HuH-7 (cell line): ENCODE measurements at regions not wholly inside any gene's neighbourhood (a gene's known extent, or its start where the extent isn't known, plus 50 kb on each side); places are given as distances from the start of the nearest gene placed in this dataset.

Experiments
- DNase-seq: peaks from one replicate; pipeline ENCODE4 v3.0.0; 2011; ENCODE audit warnings: low spot score

DNA sequence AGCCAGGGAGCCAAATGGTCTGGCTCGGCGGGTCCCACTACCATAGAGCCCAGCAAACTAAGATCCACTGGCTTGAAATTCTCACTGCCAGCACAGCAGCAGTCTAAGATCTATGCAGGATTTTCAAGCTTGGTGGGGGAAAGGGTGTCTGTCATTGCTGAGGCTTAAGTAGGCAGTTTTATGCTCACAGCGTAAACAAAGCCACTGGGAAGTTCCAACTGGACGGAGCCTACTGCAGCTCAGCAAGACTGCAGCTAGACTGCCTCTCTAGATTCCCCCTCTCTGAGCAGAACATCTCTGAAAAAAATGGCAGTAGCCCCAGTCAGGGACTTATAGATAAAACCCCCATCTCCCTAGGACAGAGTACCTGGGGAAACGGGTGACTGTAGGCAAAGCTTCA, 277.6 kb upstream of the PHF14 start:
- no peak for DNase-seq

DNA sequence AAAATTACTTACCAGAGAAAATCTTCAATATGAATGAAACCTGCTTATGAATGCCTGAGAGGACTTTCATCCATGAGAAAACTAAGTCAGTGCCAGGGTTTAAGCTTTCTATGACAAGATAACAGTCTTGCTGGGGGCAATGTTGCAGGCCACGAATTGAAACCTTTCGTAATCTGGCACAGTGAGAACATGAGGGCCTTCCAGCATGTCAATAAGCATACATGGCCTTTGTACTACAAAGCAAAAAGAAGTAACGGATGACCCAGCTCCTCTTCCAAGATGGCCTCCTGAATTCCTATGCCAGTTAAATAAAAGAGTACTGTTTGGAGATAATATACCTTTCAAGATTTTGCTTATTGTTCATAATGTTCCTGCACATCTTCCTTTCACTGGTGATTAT, 270.6 kb upstream of the PHF14 start:
- no peak for DNase-seq

DNA sequence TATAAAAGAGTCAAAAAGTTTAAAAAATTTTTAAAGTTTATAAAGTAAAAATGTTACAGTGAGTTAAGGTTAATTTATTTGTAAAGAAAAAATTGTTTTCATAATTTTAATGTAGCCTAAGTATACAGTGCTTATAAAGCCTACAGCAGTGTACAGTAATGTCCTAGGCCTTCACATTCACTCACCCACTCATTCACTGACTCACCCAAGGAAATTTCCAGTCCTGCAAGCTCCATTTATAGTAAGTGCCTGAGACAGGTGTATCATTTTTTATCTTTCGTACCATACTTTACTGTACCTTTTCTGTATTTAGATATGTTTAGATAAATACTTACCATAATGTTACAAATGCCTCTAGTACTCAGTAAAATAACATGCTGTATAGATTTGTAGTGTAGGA, 269.7 kb upstream of the PHF14 start:
- DNase-seq: no peak

DNA sequence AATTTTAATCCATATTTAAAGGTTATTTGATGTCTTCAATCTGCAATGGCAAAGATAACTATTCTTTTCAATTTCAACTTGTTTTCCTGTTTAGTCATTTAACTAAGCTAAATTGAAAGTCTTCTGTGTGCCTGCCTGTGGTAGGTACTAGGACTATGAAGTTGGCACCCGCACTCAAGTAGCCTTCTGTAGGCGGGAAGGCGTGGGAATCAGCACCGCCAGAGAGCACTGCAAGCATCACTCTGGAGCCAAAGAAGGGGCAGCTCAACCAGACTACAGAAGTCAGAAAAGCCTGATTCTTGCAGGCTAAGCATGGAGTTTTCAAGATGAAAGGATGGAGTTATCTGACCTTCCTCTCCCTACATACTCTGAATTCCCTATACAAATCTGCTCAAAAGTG, 269.0 kb upstream of the PHF14 start:
- DNase-seq: no peak

DNA sequence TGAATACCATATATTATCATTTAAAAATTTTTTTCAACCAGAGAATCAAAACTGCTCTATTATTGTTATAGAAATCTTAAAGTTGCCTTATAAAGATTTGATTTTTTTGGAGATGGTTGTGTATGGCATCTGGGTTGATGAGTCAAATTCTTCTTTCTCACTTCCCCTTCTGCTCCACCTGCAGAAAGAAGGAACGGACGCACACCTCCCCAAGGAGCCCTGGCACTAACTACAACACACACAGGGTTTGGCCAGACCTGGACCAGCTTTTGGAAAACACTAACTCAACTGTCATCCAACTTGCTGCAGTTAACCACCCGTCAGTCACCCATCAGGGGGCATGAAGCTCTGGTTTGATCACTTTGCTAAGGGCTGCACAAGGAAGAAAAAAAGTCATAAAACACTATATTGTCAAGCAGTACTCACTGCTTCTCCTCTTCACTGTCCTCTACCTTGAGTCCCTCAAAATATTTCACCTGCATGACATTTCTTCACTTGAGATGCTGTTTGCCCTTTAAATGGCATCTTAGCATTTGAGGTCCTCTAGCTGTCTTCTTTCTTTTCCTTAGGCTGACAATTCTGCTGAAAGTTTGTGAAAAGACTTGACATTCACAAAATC, 266.7 kb upstream of the PHF14 start:
- DNase-seq: no peak

DNA sequence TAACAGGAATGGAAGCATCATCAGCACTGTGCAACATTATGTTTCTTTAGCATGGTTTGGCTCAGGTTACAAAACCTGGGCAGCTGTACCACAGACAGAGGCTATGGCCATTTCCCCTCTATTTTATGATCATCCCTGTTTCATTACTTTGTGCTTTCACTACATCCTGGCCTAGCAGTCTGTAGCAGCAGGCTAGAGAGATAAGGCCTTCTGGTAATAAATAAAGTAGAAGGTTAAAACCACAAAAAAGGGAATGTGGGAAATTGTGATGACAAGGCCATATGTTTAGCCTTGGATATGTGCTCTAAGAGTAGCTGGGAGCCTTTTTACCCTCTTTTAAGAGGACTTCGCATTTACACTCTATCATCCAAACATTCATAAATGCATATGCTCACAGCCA, 266.2 kb upstream of the PHF14 start:
- no peak for DNase-seq

DNA sequence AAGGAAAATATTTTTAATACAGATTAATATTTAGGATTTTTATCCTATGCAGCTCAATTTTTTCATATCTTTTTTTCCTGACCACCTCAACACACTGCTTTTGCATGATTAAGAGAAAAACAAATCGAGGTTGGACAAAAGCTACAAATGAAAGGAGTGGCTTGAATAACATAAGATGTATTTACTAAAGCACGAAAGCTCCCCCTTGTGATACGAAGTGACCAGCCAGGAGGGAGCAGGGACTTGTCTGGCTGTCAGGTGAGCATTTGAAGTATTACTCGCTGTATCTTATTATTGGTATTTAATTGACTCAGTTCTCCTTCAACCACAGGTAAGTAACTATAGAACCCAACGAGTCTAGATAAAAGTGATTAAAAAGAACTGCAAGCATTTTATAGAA, 265.2 kb upstream of the PHF14 start:
- peak; percentile 10 for DNase-seq

DNA sequence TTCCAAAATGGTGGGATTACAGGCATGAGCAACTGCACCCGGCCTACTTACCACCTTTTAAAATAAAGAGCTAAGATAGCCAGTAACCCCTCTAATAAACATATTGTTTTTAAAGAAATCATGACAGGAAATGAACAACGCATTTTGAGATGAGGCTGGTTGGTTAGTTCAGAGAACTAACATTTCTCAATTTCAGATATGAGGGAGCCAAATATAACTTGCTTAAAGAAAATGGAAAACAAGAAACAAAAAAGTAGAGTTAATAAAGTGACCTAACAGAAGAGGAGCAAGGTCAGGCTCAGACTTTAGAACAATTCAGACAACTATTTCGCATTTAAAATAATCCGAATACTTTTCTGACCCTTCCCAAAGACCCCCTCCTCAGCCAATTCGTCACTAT, 254.9 kb upstream of the PHF14 start:
- DNase-seq: no peak

DNA sequence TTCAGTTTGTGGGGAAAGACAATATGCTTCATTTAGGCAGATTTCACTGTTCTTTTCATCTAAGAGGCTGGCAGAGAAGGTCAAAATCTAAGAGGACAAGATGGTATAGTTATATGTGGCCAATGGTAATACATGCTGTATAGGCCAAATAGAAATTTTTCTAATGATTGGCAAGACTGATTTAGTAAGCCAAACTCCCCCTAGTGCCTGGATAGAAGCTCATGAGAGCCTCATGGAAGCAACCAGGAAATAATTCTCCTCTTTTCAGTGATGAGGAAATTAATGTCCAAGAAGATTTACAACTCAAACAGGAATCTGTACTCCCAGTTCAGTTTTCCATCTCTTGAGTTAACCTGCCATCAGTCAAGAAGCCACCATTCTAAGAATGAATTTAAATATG, 253.6 kb upstream of the PHF14 start:
- no peak for DNase-seq

DNA sequence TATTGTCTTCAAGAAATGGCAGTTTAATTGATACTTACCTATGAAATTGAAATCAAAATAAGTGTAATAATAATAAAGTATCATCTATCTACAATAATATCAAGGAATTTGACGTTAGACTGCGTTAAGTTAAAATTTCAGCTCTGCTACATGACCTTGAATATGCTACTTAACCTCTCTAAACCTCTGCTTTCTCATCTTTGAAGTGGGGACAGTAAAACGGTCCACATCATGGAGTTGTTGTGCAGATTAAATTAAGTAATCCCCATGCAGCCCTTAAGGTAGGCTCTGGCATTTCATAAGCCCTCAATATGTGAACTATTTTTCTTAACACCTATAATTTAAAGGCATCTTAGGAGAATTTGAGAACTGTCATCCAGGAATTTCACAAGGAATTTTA, 252.4 kb upstream of the PHF14 start:
- DNase-seq: no peak

DNA sequence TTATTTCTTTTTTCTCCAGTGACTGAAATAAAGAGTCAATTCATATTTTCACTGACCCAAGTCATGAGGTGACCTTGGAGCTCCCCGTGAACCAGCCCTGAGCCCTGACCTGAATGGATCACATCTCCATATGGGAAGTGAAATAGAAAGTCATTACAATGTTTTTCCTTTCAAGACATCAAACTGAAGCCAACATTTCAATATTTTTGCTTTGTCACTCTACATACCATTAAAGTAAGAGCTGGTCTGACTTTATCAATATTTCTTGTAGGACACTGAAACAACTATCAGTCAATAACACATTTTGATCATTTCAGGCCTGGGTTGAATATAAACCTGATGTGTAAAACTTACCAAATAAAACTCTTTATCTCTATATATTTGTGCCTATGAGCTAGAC, 249.8 kb upstream of the PHF14 start:
- DNase-seq: no peak

DNA sequence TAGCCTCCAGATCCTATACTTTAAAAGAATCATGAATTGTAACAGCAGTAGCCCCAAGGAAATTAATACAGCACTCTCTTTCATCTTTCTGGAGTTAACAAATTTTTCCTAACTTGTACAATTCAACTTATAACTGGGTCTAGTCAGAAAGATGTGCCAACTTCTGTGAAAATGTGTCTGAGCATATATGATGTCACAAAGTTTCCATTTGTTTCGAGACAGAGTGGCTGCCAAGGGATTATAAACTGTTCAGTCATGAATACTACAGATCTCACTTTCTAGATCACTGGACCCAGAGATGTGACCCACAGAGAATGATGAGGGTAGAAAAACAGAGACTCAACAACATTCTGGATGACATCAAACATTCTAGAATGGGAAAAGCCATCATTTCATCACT, 249.2 kb upstream of the PHF14 start:
- no peak for DNase-seq

DNA sequence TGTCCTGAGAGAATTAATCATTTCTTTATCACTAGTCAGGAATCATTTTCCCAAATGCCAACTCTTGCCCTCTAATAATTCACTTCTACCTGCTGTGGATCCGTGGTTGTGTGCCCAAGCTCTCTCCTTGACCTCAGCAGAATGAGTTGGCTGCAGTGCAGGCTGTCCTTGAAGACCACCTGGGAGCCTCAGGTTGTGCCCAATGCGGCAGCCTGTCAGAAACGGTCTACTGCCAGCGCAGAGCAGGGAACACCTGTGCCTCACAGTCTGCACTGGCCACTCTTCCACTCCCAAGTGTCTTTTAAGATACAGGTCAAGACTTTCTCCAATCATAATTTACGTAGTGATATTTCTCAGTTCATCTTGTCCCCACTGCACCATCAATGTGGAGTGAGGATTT, 246.0 kb upstream of the PHF14 start:
- no peak for DNase-seq

DNA sequence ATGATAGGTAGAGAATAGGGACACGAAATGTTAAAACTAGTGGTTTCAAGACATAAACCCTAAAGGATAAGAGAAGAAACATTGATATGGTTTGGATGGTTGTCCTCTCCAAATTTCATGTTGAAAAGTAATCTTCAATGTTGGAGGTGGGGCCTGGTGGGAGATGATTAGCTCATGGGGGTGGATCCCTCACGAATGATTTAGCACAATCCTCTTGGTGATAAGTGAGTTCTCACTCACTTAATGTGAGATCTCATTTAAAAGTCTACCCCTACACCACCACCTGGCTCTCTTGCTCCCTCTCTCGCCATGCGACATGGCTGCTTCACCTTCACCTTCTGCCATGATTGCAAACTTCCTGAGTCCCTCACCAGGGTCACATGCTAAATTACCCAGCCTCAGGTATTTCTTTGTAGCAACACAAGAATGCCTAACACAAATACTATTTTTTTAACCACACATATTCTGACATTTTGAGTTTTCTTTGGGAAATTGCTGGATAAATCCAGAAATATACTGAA, 242.4 kb upstream of the PHF14 start:
- no peak for DNase-seq

DNA sequence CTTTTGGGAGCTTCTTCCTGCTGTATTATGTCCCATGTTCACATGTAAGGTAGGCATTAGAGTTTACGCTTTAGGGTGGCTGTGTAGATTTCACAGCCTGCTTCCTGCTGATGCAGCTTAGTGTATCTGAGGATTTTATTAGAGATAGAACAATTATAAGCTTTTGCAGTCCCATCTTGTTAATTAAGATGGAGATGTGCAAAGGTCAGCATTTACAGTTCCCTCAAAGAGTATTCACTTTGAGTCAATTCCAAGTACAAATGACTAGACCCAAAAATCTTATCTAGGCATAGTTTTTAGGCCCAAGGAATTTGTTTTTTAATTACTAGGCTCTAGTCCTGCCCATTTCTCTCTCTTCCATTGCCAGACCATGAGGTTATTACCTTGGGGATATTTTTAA, 239.9 kb upstream of the PHF14 start:
- DNase-seq: no peak

DNA sequence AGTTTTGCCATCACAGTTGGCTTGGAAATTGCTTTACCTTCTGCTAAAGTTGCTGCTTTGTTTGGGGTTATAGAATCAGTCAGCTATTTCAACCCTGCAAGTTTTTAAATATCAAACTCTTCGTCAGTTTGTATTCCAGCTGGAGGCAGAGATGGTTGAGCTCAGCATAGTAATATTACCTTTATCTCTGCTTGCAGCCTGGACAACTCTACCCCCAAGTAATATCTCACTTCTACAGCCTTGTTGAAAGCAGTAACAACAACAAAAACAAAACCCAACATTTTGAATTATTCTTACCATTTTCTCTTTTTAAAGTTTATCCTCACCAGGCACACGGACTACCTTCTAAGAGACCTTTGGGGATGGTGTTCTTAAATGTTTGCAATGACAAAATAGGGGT, 239.1 kb upstream of the PHF14 start:
- DNase-seq: no peak

DNA sequence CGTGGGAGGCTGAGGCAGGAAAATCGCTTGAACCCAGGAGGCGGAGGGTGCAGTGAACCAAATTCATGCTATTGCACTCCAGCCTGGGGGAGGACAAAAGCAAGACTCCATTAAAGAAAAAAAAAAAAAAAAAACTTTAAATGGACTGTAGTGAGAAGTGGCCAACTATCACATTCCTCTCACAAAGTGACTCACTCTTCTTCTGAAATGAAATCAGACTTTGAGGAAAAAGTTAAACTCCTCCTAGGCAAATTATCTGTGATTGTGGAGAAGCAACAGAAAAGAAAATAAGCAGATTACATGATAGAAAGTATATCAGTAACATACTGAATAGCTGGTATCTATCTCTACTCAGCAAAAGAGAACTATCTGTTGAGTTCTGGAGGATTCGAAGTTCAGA, 234.3 kb upstream of the PHF14 start:
- DNase-seq: no peak

DNA sequence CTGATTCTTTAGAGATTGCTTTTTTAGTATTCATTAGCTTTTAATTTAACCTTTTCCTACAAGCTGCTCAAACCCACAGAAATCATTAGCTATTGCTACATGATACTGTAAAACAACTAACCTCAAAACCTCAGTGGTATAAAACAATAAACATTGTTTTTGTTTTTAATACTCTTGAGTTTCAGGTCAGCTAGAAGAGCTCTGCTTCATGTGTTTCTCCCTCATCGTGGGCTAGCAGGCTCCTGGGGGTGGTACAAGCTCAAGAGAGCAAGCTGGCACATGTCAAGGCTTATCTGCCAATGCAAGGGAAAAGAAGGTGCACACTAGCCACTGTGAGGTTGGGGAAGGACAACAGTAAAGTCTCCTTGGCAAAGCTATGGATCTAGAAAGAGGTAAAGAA, 232.9 kb upstream of the PHF14 start:
- DNase-seq: no peak

DNA sequence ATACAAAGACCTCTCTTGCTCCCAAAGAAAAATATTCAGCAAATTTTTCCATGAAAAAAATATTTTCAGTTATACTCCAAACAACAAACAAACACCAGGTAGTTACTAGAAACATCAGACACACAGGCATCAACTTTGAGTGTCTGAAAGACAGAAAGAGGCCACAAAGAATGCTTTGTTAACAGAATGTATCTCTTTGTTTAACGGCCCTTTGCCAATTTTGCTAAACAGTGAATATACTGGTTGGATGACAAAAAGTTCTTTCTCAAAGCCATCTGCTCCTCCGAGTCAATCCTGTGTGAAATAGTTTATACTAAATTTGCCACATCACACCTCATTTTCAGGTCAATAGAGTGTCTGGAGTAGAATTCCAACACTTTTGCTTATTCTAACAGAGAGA, 216.7 kb upstream of the PHF14 start:
- no peak for DNase-seq

DNA sequence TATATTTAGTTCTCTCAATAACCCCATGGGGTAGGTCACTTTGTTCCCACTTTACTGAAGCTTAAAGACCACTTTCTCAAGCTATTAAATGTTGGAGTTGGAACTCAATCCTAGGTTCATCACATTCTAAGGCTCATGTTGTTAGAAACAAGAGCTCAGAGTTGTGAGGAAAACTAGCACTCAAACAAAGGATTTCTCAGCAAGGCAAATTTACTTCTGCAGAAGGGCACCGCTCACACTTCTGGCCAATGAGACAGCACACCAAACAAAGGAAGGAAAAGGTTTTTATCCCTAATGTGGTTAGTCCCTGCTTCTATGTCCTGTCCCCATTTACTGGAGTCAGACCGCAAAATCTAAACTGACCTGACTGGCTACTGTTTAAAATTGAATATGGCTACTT, 214.6 kb upstream of the PHF14 start:
- no peak for DNase-seq

DNA sequence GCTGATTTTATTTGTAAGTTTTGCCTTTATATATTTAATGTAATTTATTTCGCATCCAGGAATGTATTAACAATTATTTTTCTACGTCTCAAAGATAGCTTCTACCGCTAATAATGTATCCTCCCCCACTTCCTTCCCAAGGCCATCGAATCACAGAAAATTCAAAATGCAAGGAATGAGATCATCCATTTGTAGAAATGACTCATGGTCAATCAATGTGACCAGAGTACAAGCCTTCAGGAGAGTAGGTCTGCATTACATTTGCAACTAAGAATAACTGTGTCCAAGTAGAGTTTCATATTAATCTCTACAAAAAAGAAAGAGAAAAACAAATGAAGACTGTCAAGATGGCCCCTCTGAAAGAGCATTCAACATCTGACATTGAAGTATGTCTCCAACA, 205.9 kb upstream of the PHF14 start:
- no peak for DNase-seq

DNA sequence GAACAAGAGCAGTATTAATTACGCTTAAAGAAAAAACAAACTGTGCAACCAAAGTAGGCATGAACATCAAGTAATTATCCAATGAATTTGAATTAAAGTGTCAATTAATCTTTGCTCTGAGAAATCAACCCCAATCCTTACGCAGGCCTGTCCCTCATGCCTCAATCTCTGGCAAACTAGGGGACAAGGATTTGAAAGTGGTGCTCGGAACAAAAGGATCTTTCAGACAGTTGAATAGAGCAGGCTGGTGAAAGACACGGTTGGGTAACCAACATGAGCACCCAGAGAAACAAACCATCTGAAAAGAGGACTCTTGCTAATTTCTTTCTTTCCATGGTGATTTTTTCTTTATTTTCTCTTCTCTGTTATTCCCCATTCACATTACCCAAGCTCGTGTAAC, 203.5 kb upstream of the PHF14 start:
- DNase-seq: no peak

DNA sequence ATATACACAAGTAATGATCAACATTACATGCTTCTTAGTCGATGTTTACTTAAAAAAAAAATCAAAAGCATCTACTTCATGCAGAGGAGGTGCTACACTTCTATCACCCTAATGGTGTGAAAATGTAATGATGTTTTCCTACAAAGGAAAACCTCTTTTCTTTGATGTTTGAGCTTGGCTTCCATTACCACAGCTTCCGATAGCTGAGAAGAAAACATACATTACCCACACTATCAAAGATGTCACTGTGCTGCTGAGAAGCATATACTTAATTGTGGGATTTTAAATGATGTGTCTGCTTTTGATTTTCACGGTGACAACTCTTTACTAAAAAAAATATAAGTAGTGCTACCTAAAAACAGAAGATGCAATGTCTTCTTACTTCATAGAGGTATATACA, 200.2 kb upstream of the PHF14 start:
- DNase-seq: no peak

DNA sequence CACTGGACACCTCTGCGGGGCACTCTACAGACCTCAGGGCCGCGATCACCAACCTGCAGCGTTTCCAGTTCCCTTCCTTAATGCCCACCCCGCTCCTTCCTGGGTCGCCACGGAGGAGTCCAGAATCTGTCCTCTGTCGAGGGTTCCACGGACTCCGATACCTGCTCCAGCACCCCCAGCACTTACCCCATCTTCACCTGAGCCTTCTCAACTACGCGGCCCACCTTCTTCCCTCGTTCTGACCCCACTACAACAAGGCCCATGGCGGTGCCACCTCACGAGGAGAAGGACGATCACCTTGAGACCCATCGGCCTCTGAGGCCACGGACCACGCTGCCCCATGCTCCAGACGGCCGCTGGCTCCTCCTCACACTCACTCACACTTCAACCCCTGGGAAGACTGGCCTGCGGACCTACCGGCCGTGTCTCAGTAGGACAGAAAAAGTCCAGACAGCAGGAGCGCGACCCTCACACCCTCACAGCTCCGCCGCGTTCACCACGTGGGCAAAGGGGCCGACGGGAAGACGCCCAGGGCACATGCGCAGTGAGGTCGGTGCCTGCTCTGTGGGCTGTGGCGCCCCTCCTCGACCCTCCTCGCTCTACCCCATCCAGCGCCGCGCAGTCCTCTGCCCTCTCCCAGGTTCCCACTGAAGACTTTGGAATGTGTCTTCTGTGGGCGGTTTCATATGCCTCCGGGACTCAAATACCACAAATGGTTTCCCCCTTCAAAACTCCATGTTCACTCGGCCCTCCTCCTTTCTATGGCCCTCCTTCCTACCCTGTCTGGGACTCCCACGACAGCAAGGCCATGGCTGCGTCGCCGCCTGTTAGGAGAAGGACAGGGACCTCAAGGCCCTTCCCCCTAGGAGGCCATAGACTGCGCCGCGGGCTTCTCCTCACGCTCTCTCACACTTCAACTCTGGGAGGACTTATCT, 193.9 kb upstream of the PHF14 start:
- DNase-seq: no peak
